GM13977 (cell line): ENCODE measurements at regions not wholly inside any gene's neighbourhood (a gene's known extent, or its start where the extent isn't known, plus 50 kb on each side); places are given as distances from the start of the nearest gene placed in this dataset.

Experiments used
- DNase-seq: peaks from one replicate; pipeline ENCODE4 v3.0.0; 2012; ENCODE audit warnings: low spot score
- CTCF ChIP-seq: IDR thresholded peaks from 2 replicates; pipeline ENCODE4 v1.5.1; 2012; ENCODE audit warnings: mild to moderate bottlenecking, control low read depth; ENCODE audit not compliant: insufficient read depth; ENCODE audit errors: extremely low read depth, missing control alignments
- in situ Hi-C: fragments of 300-500 bp; cut with MboI; formaldehyde crosslinking; loops from one replicate; pipeline ENCODE4 v1.12.0; 2022; ENCODE audit warnings: low sequenced_read_pairs, low pct_unique_long_range_greater_than_20kb, mixed read lengths, inconsistent platforms; ENCODE audit not compliant: unreplicated experiment

GRCh38 chr12:75701859-75702258 lies 190.4 kb upstream of the KRR1 start:
- no peak for TF ChIP-seq CTCF
- in situ Hi-C loops, result no loop called here
- no peak for DNase-seq

DNA sequence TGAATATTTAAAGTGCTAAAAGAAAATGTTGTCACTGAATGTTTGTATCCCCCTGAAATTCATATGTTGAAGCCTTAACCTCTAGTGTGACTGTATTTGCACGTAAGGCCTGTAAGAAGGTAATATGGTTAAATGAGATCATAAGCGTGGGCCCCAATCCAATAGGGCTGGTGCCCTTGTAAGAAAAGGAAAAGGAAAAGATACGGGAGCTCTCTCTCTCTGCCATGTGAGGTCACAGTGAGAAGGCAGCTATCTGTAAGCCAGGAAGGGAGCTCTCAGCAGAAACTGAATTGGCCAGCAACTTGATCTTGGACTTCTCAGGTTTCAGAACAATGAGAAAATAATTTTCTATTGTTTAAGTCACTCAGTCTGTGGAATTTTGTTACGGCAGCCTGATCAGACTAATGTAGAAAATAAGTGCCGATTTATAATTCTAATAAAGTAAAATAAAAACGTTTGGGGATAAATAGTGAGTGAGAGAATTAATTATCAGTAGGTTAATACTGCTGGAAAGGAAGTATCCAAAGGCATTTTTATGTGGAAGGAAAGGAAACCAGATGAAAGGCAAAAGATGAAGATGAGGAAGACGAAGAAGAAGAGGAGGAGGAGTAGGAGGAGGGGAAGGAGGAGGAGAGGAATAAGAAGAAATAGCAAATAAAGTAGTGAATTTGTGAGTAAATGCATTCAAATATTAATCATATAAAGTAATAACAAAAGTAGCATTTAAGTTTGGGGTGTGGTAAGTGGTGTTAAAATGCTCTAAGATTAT lies 188.5 kb upstream of the KRR1 start:
- DNase-seq, result no peak
- no peak for TF ChIP-seq CTCF
- in situ Hi-C loops, result no loop called here

GRCh38 chr12:75699251-75699650 lies 187.8 kb upstream of the KRR1 start:
- in situ Hi-C loops, result no loop called here
- no peak for TF ChIP-seq CTCF

DNA sequence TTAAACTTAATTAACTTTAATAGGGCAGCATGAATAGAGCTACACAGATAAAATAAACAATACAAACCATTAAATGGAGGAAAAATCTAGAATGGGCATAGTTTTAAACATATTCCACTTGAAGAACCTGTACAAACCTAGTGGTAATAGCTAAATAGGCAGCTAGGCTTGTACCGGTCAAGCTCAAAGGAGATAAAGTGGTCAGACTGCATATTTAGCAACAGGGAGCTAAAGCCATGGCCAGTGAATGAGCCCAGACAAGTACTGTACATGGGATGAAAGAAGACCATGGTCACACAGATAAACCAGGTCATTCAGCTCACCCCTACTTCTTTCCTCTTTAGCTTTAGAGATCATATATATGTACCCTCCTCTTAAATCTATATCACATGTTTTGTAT lies 186.6 kb upstream of the KRR1 start:
- DNase-seq, result no peak
- in situ Hi-C loops, result no loop called here
- TF ChIP-seq CTCF, result no peak

More at GRCh38 chr12:75699251-75699650, 187.8 kb upstream of the KRR1 start:
- no peak for DNase-seq

DNA sequence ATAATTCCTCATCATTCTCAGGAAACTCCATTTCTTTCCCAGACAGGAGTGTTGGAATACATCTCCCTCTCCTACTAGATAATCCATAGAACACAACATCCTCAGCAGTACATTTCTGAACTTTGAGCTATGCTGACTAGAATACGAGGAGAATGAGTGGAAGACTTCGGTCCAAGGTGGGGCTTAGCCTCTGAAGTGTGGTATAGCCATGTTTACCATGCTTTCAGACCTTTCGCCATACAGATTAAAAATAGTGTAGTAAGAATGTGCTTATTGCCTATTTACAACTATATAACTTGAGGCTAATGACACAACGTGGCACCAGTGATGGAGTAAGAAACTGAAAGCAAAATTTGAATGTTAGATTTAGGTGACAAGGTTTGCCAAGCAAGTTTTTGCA lies 184.5 kb upstream of the KRR1 start:
- DNase-seq, result no peak
- in situ Hi-C loops, result no loop called here
- no peak for TF ChIP-seq CTCF

- in situ Hi-C loops, result no loop called here
- TF ChIP-seq CTCF, result no peak
- no peak for DNase-seq
These were observed 183.3 kb upstream of the KRR1 start for GRCh38 chr12:75694534-75695268.
